Suprapubic skin (tissue), 4 donors: ENCODE measurements at regions not wholly inside any gene's neighbourhood (a gene's known extent, or its start where the extent isn't known, plus 50 kb on each side); places are given as distances from the start of the nearest gene placed in this dataset.

Experiments used
- DNase-seq, 2 donors: peaks; one replicate each; pipeline ENCODE4 v3.0.0-alpha.2; 2019; ENCODE audit warnings: low spot score in 2 of 2
- H3K27ac ChIP-seq: fragments of 200-600 bp; sonication (generic); one replicate; pipeline ENCODE4 v1.5.1; 2019
- H3K27me3 ChIP-seq: fragments of 200-600 bp; sonication (generic); one replicate; pipeline ENCODE4 v1.5.1; 2019
- H3K36me3 ChIP-seq: fragments of 200-600 bp; sonication (generic); one replicate; pipeline ENCODE4 v1.5.1; 2019
- H3K4me1 ChIP-seq: fragments of 200-600 bp; sonication (generic); one replicate; pipeline ENCODE4 v1.5.1; 2019
- H3K4me3 ChIP-seq: fragments of 200-600 bp; sonication (generic); one replicate; pipeline ENCODE4 v1.5.1; 2019; ENCODE audit warnings: mild to moderate bottlenecking
- H3K9me3 ChIP-seq: fragments of 200-600 bp; sonication (generic); one replicate; pipeline ENCODE4 v1.5.1; 2019
- EP300 ChIP-seq: sonication (generic); formaldehyde crosslinking; IDR thresholded peaks from one replicate; pipeline ENCODE4 v1.6.1; 2017; ENCODE audit warnings: antibody characterized with exemption
- POLR2A ChIP-seq, 2 donors: fragments of 450-650 bp; IDR thresholded peaks; one replicate each; pipeline ENCODE4 v1.6.1; 2017; ENCODE audit warnings: antibody characterized with exemption in 2 of 2, mild to moderate bottlenecking in 2 of 2, moderate library complexity in 2 of 2
- POLR2AphosphoS5 ChIP-seq, 3 donors: sonication (generic); formaldehyde crosslinking; IDR thresholded peaks; one replicate each; pipeline ENCODE4 v1.6.1; 2017; ENCODE audit warnings: antibody characterized with exemption in 3 of 3
- WGBS: methylation state at CpG from one replicate; pipeline ENCODE4 v1.1.5; 2018; 5-methylcytosine and 5-hydroxymethylcytosine counted together
- TF ChIP-seq, protein P1 (sequence below), 2 donors: fragments of 200-600 bp in 1 of 2; fragments of 450-650 bp in 1 of 2; sonication (generic) in 1 of 2; IDR thresholded peaks; one replicate each; pipeline ENCODE4 v1.5.1; 2016 to 2019; ENCODE audit warnings: antibody characterized with exemption in 2 of 2, mild to moderate bottlenecking in 1 of 2, moderate library complexity in 1 of 2

DNA sequence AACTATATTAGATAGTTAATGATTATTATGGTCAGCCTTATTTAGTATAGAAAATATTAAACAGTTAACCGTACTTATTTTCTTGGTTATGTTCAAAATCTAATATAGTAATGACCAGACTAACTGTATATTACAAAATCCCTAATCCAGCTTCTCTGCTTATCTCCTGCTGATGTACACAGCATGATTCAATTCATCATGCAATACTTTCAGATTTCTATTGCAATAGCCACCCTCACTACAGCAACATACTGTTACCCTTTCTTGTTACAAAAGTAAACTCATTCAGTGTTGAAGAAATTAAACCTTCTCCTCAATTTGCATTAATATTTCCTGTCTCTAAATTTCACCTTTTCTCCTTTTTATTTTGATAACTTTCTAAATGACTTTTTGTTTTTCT is 1375.0 kb upstream of the NUDT12 start:
- no peaks in the 10 kb centered on the region for H3K36me3 ChIP-seq
- no peak overlapping the region for H3K4me3 ChIP-seq
- no peak for DNase-seq
- no peaks in the 10 kb centered on the region for H3K4me1 ChIP-seq
- no peak overlapping the region for H3K27ac ChIP-seq
- no peaks in the 10 kb centered on the region for H3K9me3 ChIP-seq
- TF ChIP-seq, protein P1, sequence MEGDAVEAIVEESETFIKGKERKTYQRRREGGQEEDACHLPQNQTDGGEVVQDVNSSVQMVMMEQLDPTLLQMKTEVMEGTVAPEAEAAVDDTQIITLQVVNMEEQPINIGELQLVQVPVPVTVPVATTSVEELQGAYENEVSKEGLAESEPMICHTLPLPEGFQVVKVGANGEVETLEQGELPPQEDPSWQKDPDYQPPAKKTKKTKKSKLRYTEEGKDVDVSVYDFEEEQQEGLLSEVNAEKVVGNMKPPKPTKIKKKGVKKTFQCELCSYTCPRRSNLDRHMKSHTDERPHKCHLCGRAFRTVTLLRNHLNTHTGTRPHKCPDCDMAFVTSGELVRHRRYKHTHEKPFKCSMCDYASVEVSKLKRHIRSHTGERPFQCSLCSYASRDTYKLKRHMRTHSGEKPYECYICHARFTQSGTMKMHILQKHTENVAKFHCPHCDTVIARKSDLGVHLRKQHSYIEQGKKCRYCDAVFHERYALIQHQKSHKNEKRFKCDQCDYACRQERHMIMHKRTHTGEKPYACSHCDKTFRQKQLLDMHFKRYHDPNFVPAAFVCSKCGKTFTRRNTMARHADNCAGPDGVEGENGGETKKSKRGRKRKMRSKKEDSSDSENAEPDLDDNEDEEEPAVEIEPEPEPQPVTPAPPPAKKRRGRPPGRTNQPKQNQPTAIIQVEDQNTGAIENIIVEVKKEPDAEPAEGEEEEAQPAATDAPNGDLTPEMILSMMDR (IDR thresholded peaks at IDR 0.05) = no peak
- no peak for TF ChIP-seq POLR2A (IDR thresholded peaks at IDR 0.05)
- TF ChIP-seq EP300 = no peak
- TF ChIP-seq POLR2AphosphoS5 (IDR thresholded peaks at IDR 0.05) = no peak
- H3K27me3 ChIP-seq = no peaks in the 10 kb centered on the region
- 91% methylated on average over 1 of the region's 1 CpG for WGBS

GRCh38 chr5:104932431-104932830 is 1369.8 kb upstream of the NUDT12 start:
- Histone ChIP-seq H3K4me3 (no peak overlapping the region), H3K4me1 (no peaks in the 10 kb centered on the region), H3K27ac (no peak overlapping the region), H3K27me3 (no peaks in the 10 kb centered on the region), H3K36me3 (no peaks in the 10 kb centered on the region), H3K9me3 (no peaks in the 10 kb centered on the region)
- WGBS = 93% methylated on average over 2 of the region's 2 CpGs
- TF ChIP-seq EP300 (no peak), POLR2AphosphoS5 (IDR thresholded peaks at IDR 0.05) (no peak), POLR2A (IDR thresholded peaks at IDR 0.05) (no peak)
- TF ChIP-seq, protein P1 (IDR thresholded peaks at IDR 0.05) = no peak
- no peak for DNase-seq

DNA sequence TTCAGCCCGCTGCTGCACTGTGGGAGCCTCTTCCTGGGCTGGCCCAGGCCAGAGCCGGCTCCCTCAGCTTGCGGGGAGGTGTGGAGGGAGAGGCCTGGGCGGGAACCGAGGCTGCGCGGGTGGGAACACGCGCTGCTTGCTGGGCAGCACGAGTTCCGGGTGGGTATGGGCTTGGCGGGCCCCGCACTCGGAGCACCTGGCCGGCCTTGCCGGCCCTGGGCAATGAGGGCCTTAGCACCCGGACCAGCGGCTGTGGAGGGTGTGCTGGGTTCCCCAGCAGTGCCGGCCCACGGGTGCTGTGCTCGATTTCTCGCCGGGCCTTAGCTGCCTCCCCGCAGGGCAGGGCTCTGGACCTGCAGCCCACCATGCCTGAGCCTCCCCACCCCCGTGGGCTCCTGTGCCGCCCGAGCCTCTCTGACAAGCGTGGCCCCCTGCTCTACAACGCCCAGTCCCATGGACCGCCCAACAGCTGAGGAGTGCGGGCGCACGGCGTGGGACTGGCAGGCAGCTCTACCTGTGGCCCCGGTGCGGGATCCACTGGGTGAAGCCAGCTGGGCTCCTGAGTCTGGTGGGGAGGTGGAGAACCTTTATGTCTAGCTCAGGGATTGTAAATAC is 1366.4 kb upstream of the NUDT12 start:
- WGBS = 99% methylated on average over 13 of the region's 36 CpGs
- no peaks in the 10 kb centered on the region for H3K9me3 ChIP-seq
- H3K36me3 ChIP-seq = no peaks in the 10 kb centered on the region
- H3K27ac ChIP-seq = no peak overlapping the region
- H3K4me1 ChIP-seq = no peaks in the 10 kb centered on the region
- TF ChIP-seq POLR2AphosphoS5 (IDR thresholded peaks at IDR 0.05) = no peak
- TF ChIP-seq EP300 = no peak
- no peak for TF ChIP-seq POLR2A (IDR thresholded peaks at IDR 0.05)
- TF ChIP-seq, protein P1 (IDR thresholded peaks at IDR 0.05) = no peak
- no peaks in the 10 kb centered on the region for H3K27me3 ChIP-seq
- DNase-seq = no peak
- no peak overlapping the region for H3K4me3 ChIP-seq

GRCh38 chr5:104915226-104915625 is 1352.6 kb upstream of the NUDT12 start:
- Histone ChIP-seq H3K4me3 (no peak overlapping the region), H3K9me3 (no peaks in the 10 kb centered on the region), H3K36me3 (no peaks in the 10 kb centered on the region), H3K4me1 (no peaks in the 10 kb centered on the region), H3K27ac (no peak overlapping the region), H3K27me3 (no peaks in the 10 kb centered on the region)
- no peak for DNase-seq
- TF ChIP-seq EP300 (no peak), POLR2AphosphoS5 (IDR thresholded peaks at IDR 0.05) (no peak), POLR2A (IDR thresholded peaks at IDR 0.05) (no peak)
- TF ChIP-seq, protein P1 (IDR thresholded peaks at IDR 0.05) = no peak
- WGBS = 75% methylated on average over 1 of the region's 1 CpG

DNA sequence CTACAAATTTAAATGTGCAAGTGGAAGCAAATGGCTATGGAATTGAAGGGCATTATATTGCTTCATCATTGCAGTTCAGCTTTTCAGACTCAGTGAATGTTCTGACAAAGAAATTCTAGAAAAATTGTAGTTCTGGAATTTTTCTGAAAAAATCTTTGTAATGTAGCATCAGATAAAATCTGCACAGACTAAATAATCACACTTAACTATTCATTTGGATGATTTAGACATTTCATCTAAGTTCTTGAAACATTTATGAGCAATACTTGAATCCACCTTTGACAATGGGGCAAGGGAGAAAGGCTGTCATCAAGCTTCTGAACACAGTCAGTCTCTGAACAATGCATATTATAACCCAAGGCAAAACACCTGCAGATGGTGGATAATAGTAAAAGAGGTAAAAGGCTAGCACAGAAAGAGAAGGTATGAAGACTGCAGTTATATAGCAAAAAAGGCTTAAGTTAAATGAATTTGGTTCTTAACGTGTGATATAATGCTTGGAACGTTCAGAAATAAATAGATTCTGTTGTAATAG is 1352.0 kb upstream of the NUDT12 start:
- 93% methylated on average over 2 of the region's 2 CpGs for WGBS
- Histone ChIP-seq H3K9me3 (no peaks in the 10 kb centered on the region), H3K36me3 (no peaks in the 10 kb centered on the region), H3K4me1 (no peaks in the 10 kb centered on the region), H3K4me3 (no peak overlapping the region), H3K27me3 (no peaks in the 10 kb centered on the region), H3K27ac (no peak overlapping the region)
- TF ChIP-seq POLR2AphosphoS5 (IDR thresholded peaks at IDR 0.05) = no peak
- TF ChIP-seq EP300 = no peak
- no peak for TF ChIP-seq POLR2A (IDR thresholded peaks at IDR 0.05)
- TF ChIP-seq, protein P1 (IDR thresholded peaks at IDR 0.05) = no peak
- DNase-seq = no peak
